NB4 (cell line): ENCODE measurements at regions not wholly inside any gene's neighbourhood (a gene's known extent, or its start where the extent isn't known, plus 50 kb on each side); places are given as distances from the start of the nearest gene placed in this dataset.
"Not testable (repeated sequence)": the region's sequence is repeated elsewhere in the genome, so short reads cannot be mapped to it uniquely, and the experiment has no call there.

Source experiments
- DNase-seq: peaks from one replicate; pipeline ENCODE4 v3.0.0; 2010; ENCODE audit warnings: low read depth
- H3K4me3 ChIP-seq: one replicate; pipeline ENCODE4 v1.5.1; 2011; ENCODE audit warnings: mild to moderate bottlenecking, low read depth, low read length, moderate library complexity
- CTCF ChIP-seq: IDR thresholded peaks from one replicate; pipeline ENCODE4 v1.5.1; 2012; ENCODE audit warnings: low read depth, low read length
- MAX ChIP-seq: IDR thresholded peaks from 2 replicates; pipeline ENCODE4 v1.6.1; 2011; ENCODE audit warnings: low read depth, low read length
- MYC ChIP-seq: IDR thresholded peaks from 2 replicates; pipeline ENCODE4 v1.6.1; 2011; ENCODE audit warnings: low read depth, low read length
- POLR2A ChIP-seq: IDR thresholded peaks from 2 replicates; pipeline ENCODE4 v1.6.1; 2011; ENCODE audit warnings: mild to moderate bottlenecking; ENCODE audit not compliant: insufficient read length; ENCODE audit errors: extremely low read depth

GRCh38 chr4:103853146-103853545, 133.4 kb upstream of the TACR3 start:
- no peak overlapping the region for H3K4me3 ChIP-seq
- no peak for TF ChIP-seq CTCF
- TF ChIP-seq MYC = no peak
- TF ChIP-seq POLR2A = no peak
- no peak for TF ChIP-seq MAX
- DNase-seq = no peak

- DNase-seq = no peak
- TF ChIP-seq MYC (no peak), CTCF (no peak), POLR2A (no peak), MAX (no peak)
- H3K4me3 ChIP-seq = no peak overlapping the region
These were observed 125.3 kb upstream of the TACR3 start for GRCh38 chr4:103845075-103845474.

- no peak overlapping the region for H3K4me3 ChIP-seq
- TF ChIP-seq MAX = no peak
- TF ChIP-seq MYC = no peak
- no peak for TF ChIP-seq POLR2A
- no peak for TF ChIP-seq CTCF
- DNase-seq = no peak
These were observed 123.0 kb upstream of the TACR3 start for GRCh38 chr4:103842637-103843239.

GRCh38 chr4:103842076-103842475, 122.3 kb upstream of the TACR3 start:
- H3K4me3 ChIP-seq = no peak overlapping the region
- TF ChIP-seq CTCF (no peak), MYC (no peak), POLR2A (no peak), MAX (no peak)
- no peak for DNase-seq

GRCh38 chr4:103810308-103810707, 90.5 kb upstream of the TACR3 start:
- DNase-seq, H3K4me3 ChIP-seq: not testable (repeated sequence)

GRCh38 chr4:103802766-103803165, 83.0 kb upstream of the TACR3 start:
- no peak for DNase-seq
- H3K4me3 ChIP-seq = no peak overlapping the region
- TF ChIP-seq MYC (no peak), CTCF (no peak), POLR2A (no peak), MAX (no peak)
